ENCODE measurements at regions not wholly inside any gene's neighbourhood (a gene's known extent, or its start where the extent isn't known, plus 50 kb on each side); places are given as distances from the start of the nearest gene placed in this dataset.

DNA sequence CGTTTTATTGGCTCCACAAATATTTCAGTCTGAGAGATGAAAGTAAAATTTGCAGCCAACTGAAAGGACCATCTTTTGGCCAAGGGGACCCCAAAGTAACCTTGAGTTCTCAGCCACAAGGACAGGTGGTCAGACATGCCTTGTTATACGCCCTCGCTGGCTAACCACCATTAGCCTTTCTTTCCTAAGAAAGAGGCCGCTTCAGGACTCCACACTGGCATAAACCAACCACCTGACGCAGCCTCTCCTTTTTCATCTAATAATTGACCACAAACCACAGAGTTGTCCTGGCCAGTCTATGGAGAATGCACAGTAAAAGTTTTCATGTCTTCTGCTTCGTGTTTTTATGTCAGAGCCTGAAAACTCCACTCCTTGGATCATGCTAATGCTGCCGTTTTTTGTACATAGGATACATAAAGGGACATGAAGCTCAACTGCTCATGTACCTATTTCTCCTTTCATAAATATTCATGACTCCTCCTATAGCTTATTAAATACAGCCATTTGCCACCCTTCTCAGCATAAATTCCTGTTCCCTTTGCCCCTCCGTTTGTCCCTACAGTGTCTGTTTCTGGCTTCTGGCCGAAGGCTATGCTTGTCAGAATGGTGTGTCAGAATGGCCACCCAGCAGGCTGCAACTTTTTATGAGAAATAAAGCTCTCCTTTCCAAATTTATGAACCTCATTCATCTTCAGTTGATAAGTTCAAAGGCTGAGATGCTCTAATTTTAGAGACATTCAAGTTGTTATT, 374.1 kb upstream of the RBMS3 start:
- TF ChIP-seq, protein P1, sequence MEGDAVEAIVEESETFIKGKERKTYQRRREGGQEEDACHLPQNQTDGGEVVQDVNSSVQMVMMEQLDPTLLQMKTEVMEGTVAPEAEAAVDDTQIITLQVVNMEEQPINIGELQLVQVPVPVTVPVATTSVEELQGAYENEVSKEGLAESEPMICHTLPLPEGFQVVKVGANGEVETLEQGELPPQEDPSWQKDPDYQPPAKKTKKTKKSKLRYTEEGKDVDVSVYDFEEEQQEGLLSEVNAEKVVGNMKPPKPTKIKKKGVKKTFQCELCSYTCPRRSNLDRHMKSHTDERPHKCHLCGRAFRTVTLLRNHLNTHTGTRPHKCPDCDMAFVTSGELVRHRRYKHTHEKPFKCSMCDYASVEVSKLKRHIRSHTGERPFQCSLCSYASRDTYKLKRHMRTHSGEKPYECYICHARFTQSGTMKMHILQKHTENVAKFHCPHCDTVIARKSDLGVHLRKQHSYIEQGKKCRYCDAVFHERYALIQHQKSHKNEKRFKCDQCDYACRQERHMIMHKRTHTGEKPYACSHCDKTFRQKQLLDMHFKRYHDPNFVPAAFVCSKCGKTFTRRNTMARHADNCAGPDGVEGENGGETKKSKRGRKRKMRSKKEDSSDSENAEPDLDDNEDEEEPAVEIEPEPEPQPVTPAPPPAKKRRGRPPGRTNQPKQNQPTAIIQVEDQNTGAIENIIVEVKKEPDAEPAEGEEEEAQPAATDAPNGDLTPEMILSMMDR (conservative IDR thresholded peaks at IDR 0.05; ENCODE audit: low read length) = no peak
- TF ChIP-seq EZH2phosphoT487 (IDR thresholded peaks at IDR 0.05; ENCODE audit: borderline replicate concordance, low read depth, low read length) = no peak

All from OCI-LY7 (cell line).